ENCODE measurements at regions not wholly inside any gene's neighbourhood (a gene's known extent, or its start where the extent isn't known, plus 50 kb on each side); places are given as distances from the start of the nearest gene placed in this dataset.
"Not testable (repeated sequence)": the region's sequence is repeated elsewhere in the genome, so short reads cannot be mapped to it uniquely, and the experiment has no call there.

DNA sequence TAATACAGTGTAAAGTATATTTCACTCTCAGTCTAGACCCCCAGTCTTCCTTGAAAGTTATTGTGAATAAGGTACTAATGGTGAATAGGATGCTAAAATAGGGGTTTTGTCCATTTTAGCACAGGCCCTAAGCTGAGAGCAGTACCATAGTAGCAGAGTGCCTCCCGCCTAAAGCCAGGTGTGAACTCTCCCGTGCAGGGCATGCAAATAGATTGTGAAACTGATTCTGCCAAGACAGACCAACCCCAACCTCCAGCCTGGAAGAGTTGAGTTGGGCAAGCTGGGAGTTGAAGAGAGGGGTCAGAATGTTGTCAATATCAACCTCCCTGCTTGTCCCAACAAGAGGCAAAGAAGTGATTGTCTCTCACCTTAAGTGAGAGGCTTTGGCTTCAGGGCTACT is 97.4 kb upstream of the CYRIA start:
- H3K27me3 ChIP-seq (ENCODE audit: control insufficient read depth in 5 of 5, insufficient read depth in 4 of 5, low read length in 5 of 5): no peaks in the 10 kb centered on the region
- no peaks in the 10 kb centered on the region for H3K36me3 ChIP-seq (ENCODE audit: control insufficient read depth in 5 of 5, insufficient read depth in 5 of 5, low read length in 5 of 5)
- H3K27ac ChIP-seq (ENCODE audit: low read depth, low read length): no peak overlapping the region
- H3K9me3 ChIP-seq (ENCODE audit: control insufficient read depth in 5 of 5, low read length in 5 of 5): peaks cover 0 to 4% (median 0%) of the 10 kb centered on the region in 5 donors
- H3K4me3 ChIP-seq (ENCODE audit: low read depth in 1 of 5, low read length in 5 of 5): no peak overlapping the region
- H3K9ac ChIP-seq (ENCODE audit: low read length in 5 of 5): no peak overlapping the region
- no peaks in the 10 kb centered on the region for H3K4me1 ChIP-seq (ENCODE audit: control insufficient read depth in 5 of 5, insufficient read depth in 5 of 5, low read length in 5 of 5)

- no peaks in the 10 kb centered on the region for H3K27me3 ChIP-seq (ENCODE audit: control insufficient read depth in 5 of 5, insufficient read depth in 4 of 5, low read length in 5 of 5)
- H3K27ac ChIP-seq (ENCODE audit: low read depth, low read length): no peak overlapping the region
- H3K9me3 ChIP-seq (ENCODE audit: control insufficient read depth in 5 of 5, low read length in 5 of 5): no peaks in the 10 kb centered on the region
- no peak overlapping the region for H3K9ac ChIP-seq (ENCODE audit: low read length in 5 of 5)
- H3K36me3 ChIP-seq (ENCODE audit: control insufficient read depth in 5 of 5, insufficient read depth in 5 of 5, low read length in 5 of 5): no peaks in the 10 kb centered on the region
- peaks cover 0 to 9% (median 5%) of the 10 kb centered on the region in 5 donors for H3K4me1 ChIP-seq (ENCODE audit: control insufficient read depth in 5 of 5, insufficient read depth in 5 of 5, low read length in 5 of 5)
- H3K4me3 ChIP-seq (ENCODE audit: low read depth in 1 of 5, low read length in 5 of 5): no peak overlapping the region
These were observed 94.8 kb upstream of the CYRIA start for GRCh38 chr2:16760426-16760825.

GRCh38 chr2:16756831-16757644 is 91.4 kb upstream of the CYRIA start:
- H3K36me3 ChIP-seq (ENCODE audit: control insufficient read depth in 5 of 5, insufficient read depth in 5 of 5, low read length in 5 of 5): no peaks in the 10 kb centered on the region
- H3K9ac ChIP-seq (ENCODE audit: low read length in 5 of 5): no peak overlapping the region
- H3K4me3 ChIP-seq (ENCODE audit: low read depth in 1 of 5, low read length in 5 of 5): no peak overlapping the region
- no peak overlapping the region for H3K27ac ChIP-seq (ENCODE audit: low read depth, low read length)
- no peaks in the 10 kb centered on the region for H3K9me3 ChIP-seq (ENCODE audit: control insufficient read depth in 5 of 5, low read length in 5 of 5)
- H3K27me3 ChIP-seq (ENCODE audit: control insufficient read depth in 5 of 5, insufficient read depth in 4 of 5, low read length in 5 of 5): no peaks in the 10 kb centered on the region
- H3K4me1 ChIP-seq (ENCODE audit: control insufficient read depth in 5 of 5, insufficient read depth in 5 of 5, low read length in 5 of 5): peaks cover 0 to 9% (median 5%) of the 10 kb centered on the region in 5 donors

DNA sequence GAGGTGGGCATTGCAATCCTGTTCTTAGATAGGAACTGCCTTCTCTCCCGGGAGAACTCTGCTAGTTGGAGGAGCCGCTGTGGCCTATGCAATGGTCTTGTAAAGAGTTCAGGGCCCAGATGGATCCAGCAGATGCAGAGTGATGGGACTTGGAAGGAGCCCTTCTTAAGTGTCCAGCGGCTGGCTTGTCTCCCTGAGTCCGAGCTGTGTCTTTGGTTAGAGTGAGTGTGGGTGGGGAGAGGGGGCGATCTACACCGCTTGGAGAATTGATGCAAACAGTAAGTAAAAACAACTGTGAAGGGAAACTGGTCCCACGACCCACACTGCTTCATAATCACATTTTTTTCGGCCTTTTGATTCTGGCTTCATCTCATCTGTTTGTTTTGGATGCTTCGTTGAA is 89.8 kb upstream of the CYRIA start:
- Histone ChIP-seq H3K9ac (ENCODE audit: low read length in 5 of 5) (no peak overlapping the region), H3K36me3 (ENCODE audit: control insufficient read depth in 5 of 5, insufficient read depth in 5 of 5, low read length in 5 of 5) (no peaks in the 10 kb centered on the region), H3K4me3 (ENCODE audit: low read depth in 1 of 5, low read length in 5 of 5) (no peak overlapping the region), H3K4me1 (ENCODE audit: control insufficient read depth in 5 of 5, insufficient read depth in 5 of 5, low read length in 5 of 5) (peaks cover 0 to 9% (median 5%) of the 10 kb centered on the region in 5 donors), H3K9me3 (ENCODE audit: control insufficient read depth in 5 of 5, low read length in 5 of 5) (no peaks in the 10 kb centered on the region), H3K27me3 (ENCODE audit: control insufficient read depth in 5 of 5, insufficient read depth in 4 of 5, low read length in 5 of 5) (no peaks in the 10 kb centered on the region), H3K27ac (ENCODE audit: low read depth, low read length) (no peak overlapping the region)

DNA sequence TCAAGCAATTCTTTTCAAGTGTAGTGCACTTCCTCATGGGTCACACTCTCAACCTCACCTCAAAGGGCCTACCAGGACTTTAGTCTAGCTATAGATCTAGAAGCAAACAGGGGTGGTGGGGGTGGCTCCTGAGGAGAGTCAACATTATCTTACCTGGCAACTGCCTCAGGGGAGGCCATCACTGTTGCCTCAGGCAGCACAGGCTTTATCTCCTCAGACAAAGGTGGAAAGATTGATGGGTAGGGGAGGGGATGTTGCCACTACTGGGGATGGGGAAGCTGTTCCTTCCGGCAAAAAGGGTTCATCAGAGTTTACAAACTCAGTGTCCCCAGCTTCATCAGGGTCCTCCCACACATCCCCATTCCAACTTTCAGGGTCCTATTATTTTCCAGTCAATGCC is 87.4 kb upstream of the CYRIA start:
- not testable (repeated sequence) for H3K36me3 ChIP-seq (ENCODE audit: control insufficient read depth in 5 of 5, insufficient read depth in 5 of 5, low read length in 5 of 5); H3K9me3 ChIP-seq (ENCODE audit: control insufficient read depth in 5 of 5, low read length in 5 of 5); H3K4me3 ChIP-seq (ENCODE audit: low read depth in 1 of 5, low read length in 5 of 5); H3K9ac ChIP-seq (ENCODE audit: low read length in 5 of 5); H3K27me3 ChIP-seq (ENCODE audit: control insufficient read depth in 5 of 5, insufficient read depth in 4 of 5, low read length in 5 of 5); H3K4me1 ChIP-seq (ENCODE audit: control insufficient read depth in 5 of 5, insufficient read depth in 5 of 5, low read length in 5 of 5); H3K27ac ChIP-seq (ENCODE audit: low read depth, low read length)

DNA sequence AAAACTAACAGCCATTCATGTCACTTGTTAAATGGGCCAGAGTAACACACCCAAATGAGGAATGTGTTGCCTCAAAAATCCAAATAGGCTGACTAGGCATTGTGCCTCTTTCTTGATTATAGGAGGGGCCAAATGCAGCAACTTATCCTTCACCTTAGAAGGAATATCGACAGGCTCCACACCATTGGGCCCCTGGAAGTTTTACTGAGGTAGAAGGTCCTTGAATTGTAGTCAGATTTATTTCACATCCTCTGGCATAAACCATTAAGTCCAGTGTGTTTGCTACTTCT is 85.2 kb upstream of the CYRIA start:
- H3K4me3 ChIP-seq (ENCODE audit: low read depth in 1 of 5, low read length in 5 of 5); H3K27ac ChIP-seq (ENCODE audit: low read depth, low read length); H3K36me3 ChIP-seq (ENCODE audit: control insufficient read depth in 5 of 5, insufficient read depth in 5 of 5, low read length in 5 of 5); H3K27me3 ChIP-seq (ENCODE audit: control insufficient read depth in 5 of 5, insufficient read depth in 4 of 5, low read length in 5 of 5); H3K4me1 ChIP-seq (ENCODE audit: control insufficient read depth in 5 of 5, insufficient read depth in 5 of 5, low read length in 5 of 5); H3K9ac ChIP-seq (ENCODE audit: low read length in 5 of 5); H3K9me3 ChIP-seq (ENCODE audit: control insufficient read depth in 5 of 5, low read length in 5 of 5): not testable (repeated sequence)

DNA sequence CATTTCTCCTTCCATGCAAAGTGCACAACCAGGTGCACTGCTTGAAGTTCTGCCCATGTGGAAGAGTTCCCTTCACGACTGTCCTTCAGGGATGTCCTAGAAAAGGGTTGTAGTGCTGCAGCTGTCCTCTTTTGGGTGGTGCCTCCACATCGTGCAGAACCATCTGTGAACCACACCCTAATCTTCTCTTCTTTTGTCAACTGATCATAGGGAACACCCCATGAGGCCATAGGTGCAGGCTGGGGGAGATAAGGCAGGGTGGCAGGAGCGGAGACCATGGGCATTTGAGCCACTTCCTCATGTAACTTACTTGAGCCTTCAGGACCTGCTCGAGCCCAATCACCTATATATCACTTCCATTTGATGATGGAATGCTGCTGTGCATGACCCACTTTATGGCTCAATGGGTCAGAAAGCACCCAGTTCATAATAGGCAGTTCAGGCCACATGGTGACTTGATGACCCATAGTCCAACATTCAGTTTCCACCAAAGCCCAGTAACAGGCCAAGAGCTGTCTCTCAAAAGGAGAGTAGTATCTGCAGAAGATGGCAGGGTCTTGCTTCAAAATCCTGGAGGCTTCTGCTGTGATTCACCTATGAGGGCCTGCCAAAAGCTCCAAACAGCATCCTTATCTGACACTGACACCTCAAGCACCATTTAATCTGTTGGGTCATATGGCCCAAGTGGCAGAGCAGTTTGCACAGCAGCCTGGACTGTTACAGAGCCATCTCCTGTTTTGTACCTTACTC is 84.7 kb upstream of the CYRIA start:
- Histone ChIP-seq H3K9ac (ENCODE audit: low read length in 5 of 5) (no peak overlapping the region), H3K4me1 (ENCODE audit: control insufficient read depth in 5 of 5, insufficient read depth in 5 of 5, low read length in 5 of 5) (no peaks in the 10 kb centered on the region), H3K36me3 (ENCODE audit: control insufficient read depth in 5 of 5, insufficient read depth in 5 of 5, low read length in 5 of 5) (no peaks in the 10 kb centered on the region), H3K27ac (ENCODE audit: low read depth, low read length) (no peak overlapping the region), H3K27me3 (ENCODE audit: control insufficient read depth in 5 of 5, insufficient read depth in 4 of 5, low read length in 5 of 5) (no peaks in the 10 kb centered on the region), H3K4me3 (ENCODE audit: low read depth in 1 of 5, low read length in 5 of 5) (no peak overlapping the region), H3K9me3 (ENCODE audit: control insufficient read depth in 5 of 5, low read length in 5 of 5) (no peaks in the 10 kb centered on the region)

DNA sequence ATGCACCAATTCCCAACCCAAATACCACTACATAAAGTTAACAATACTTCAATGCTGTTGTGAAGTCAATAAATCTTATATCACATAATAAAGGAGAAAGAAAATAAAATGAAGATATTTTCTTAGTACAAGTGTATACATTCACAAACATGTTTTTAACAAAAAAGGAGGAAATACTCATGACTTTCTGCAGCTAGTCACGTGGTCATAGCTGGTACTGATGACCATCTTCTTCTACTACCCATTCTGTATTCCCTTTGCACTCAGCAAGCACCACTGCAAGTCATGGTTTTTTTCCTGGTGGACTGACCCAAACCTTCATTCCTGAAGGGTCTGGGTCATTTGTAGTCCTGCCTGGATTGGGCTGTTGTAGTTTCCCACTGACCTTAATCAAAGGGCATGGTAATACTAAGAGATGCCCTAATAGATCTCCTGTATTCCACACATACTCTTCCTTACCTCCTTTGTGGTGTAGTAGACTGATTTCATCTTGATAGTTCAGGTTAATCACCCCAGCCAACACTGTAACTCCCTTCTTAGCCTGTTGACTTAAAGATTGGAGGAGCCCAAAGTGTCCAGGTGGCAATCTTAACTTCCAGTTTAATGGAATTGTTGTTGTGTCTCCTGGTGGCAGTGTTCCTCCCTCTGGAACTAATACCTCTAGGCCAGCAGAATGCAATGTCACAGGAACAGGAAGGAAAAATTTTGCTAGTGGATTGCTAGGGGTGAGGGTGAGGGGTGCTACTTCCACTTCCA is 83.1 kb upstream of the CYRIA start:
- not testable (repeated sequence) for H3K27ac ChIP-seq (ENCODE audit: low read depth, low read length); H3K9ac ChIP-seq (ENCODE audit: low read length in 5 of 5); H3K4me3 ChIP-seq (ENCODE audit: low read depth in 1 of 5, low read length in 5 of 5); H3K4me1 ChIP-seq (ENCODE audit: control insufficient read depth in 5 of 5, insufficient read depth in 5 of 5, low read length in 5 of 5); H3K27me3 ChIP-seq (ENCODE audit: control insufficient read depth in 5 of 5, insufficient read depth in 4 of 5, low read length in 5 of 5); H3K36me3 ChIP-seq (ENCODE audit: control insufficient read depth in 5 of 5, insufficient read depth in 5 of 5, low read length in 5 of 5); H3K9me3 ChIP-seq (ENCODE audit: control insufficient read depth in 5 of 5, low read length in 5 of 5)

DNA sequence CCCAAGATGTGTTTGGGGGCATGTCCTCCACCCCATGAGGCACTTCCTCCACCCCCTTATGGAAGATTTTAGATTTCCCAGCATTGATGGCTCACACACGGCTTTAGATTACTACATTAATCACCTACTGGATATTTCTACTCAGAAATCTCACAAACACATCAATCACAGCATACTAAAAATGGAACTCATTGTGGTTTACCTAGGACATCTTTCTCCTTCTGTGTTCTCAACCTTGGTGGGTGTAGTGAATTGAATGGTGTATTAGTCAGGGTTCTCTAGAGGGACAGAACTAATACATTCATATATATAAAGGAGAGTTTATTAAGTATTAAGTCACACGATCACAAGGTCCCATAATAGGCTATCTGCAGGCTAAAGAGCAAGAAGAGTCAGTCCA is 82.1 kb upstream of the CYRIA start:
- no peak overlapping the region for H3K9ac ChIP-seq (ENCODE audit: low read length in 5 of 5)
- no peaks in the 10 kb centered on the region for H3K36me3 ChIP-seq (ENCODE audit: control insufficient read depth in 5 of 5, insufficient read depth in 5 of 5, low read length in 5 of 5)
- H3K4me1 ChIP-seq (ENCODE audit: control insufficient read depth in 5 of 5, insufficient read depth in 5 of 5, low read length in 5 of 5): no peaks in the 10 kb centered on the region
- H3K27ac ChIP-seq (ENCODE audit: low read depth, low read length): no peak overlapping the region
- H3K9me3 ChIP-seq (ENCODE audit: control insufficient read depth in 5 of 5, low read length in 5 of 5): no peaks in the 10 kb centered on the region
- H3K27me3 ChIP-seq (ENCODE audit: control insufficient read depth in 5 of 5, insufficient read depth in 4 of 5, low read length in 5 of 5): no peaks in the 10 kb centered on the region
- H3K4me3 ChIP-seq (ENCODE audit: low read depth in 1 of 5, low read length in 5 of 5): no peak overlapping the region

DNA sequence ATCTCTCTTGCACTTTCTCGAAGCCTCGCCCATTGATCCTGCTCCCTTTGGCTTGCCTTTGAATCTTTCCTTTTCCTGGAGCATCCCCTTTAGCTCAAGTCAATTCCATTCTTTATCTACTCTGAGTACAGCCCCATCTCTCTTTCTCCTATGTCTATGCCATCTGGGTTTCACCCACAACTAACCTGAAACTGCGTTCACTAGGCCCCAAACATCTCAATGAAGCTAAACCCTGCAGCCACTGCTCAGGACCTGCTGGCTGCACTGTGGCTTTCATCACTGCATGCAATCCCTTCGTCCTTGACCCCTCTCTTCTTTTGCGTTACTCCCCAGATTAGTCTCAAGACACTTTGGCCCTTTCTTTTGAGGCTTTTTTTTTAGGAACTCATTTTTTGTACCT is 81.6 kb upstream of the CYRIA start:
- H3K9ac ChIP-seq (ENCODE audit: low read length in 5 of 5): no peak overlapping the region
- H3K36me3 ChIP-seq (ENCODE audit: control insufficient read depth in 5 of 5, insufficient read depth in 5 of 5, low read length in 5 of 5): no peaks in the 10 kb centered on the region
- H3K4me3 ChIP-seq (ENCODE audit: low read depth in 1 of 5, low read length in 5 of 5): no peak overlapping the region
- no peaks in the 10 kb centered on the region for H3K9me3 ChIP-seq (ENCODE audit: control insufficient read depth in 5 of 5, low read length in 5 of 5)
- no peaks in the 10 kb centered on the region for H3K4me1 ChIP-seq (ENCODE audit: control insufficient read depth in 5 of 5, insufficient read depth in 5 of 5, low read length in 5 of 5)
- no peaks in the 10 kb centered on the region for H3K27me3 ChIP-seq (ENCODE audit: control insufficient read depth in 5 of 5, insufficient read depth in 4 of 5, low read length in 5 of 5)
- H3K27ac ChIP-seq (ENCODE audit: low read depth, low read length): no peak overlapping the region

Measured in subcutaneous abdominal adipose tissue (tissue), 5 donors.